ENCODE measurements at regions not wholly inside any gene's neighbourhood (a gene's known extent, or its start where the extent isn't known, plus 50 kb on each side); places are given as distances from the start of the nearest gene placed in this dataset.
"Not testable (repeated sequence)": the region's sequence is repeated elsewhere in the genome, so short reads cannot be mapped to it uniquely, and the experiment has no call there.

DNA sequence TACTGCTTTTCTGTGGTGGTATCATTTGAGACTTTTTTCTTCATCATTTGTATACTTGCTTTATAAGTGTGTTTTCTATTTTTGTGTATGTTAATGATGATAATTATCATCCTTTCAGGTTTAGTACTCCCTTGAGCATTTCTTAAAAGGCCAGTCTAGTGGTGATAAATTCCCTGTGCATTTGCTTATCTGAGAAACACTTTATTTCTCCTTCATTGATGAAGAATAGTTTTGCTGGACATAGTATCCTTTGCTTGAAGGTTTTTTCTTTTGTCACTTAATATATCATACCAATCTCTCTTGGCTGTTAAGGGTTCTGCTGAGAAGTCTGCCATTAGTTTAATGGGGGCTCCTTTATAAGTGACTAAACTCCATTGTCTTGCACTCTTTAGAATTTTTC, 123.2 kb upstream of the IRAK1BP1 start:
- H3K9me3 ChIP-seq = no peaks in the 10 kb centered on the region
- no peaks in the 10 kb centered on the region for H3K4me1 ChIP-seq
- no peak for TF ChIP-seq POLR2A (IDR thresholded peaks at IDR 0.05)
- TF ChIP-seq, protein P1, sequence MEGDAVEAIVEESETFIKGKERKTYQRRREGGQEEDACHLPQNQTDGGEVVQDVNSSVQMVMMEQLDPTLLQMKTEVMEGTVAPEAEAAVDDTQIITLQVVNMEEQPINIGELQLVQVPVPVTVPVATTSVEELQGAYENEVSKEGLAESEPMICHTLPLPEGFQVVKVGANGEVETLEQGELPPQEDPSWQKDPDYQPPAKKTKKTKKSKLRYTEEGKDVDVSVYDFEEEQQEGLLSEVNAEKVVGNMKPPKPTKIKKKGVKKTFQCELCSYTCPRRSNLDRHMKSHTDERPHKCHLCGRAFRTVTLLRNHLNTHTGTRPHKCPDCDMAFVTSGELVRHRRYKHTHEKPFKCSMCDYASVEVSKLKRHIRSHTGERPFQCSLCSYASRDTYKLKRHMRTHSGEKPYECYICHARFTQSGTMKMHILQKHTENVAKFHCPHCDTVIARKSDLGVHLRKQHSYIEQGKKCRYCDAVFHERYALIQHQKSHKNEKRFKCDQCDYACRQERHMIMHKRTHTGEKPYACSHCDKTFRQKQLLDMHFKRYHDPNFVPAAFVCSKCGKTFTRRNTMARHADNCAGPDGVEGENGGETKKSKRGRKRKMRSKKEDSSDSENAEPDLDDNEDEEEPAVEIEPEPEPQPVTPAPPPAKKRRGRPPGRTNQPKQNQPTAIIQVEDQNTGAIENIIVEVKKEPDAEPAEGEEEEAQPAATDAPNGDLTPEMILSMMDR (IDR thresholded peaks at IDR 0.05) = no peak
- intact Hi-C loops (cut with DNase I; ENCODE audit: low total_unique reads) = no loop called here
- no peaks in the 10 kb centered on the region for H3K27me3 ChIP-seq
- no peak for DNase-seq
- no peak overlapping the region for H3K27ac ChIP-seq
- no peak overlapping the region for H3K4me3 ChIP-seq
- no peaks in the 10 kb centered on the region for H3K36me3 ChIP-seq (ENCODE audit: low read depth, missing control alignments)

DNA sequence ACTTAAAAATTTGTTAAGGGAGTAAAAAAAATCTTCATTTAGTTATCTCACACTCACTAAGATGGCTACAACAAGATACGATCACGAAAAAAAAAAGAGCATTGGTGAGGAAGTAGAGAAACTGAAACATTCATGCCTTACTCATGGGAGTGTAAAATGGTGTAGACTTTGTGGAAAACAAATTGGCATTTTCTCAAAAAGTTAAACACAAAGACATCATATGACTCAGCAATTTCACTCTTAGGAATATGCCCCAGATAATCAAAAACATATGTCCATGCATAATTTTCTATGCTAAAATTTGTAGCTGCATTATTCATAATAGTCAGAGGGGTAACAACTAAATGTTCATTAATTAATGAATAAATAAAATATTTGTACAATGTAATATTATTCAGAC, 120.9 kb upstream of the IRAK1BP1 start:
- intact Hi-C loops (cut with DNase I; ENCODE audit: low total_unique reads) = no loop called here

DNA sequence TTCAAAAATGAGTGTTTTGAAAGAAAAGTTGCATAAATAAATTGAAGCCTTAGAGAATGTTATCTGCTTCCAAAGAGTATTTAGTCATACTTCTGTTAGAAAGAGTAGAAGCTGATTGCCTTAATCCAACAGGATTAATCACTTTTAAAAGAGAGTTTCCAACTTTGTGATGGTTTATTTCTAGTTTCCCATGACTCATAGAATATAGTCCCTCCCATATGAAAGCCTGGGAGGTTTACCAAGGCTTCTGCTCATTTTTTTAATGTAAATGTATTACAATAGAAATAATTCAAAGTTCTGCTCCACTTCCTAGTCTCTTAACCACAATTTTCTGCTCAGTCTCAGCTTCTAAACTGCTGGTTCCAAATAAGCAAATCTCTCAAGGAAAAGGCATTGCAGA, 118.0 kb upstream of the IRAK1BP1 start:
- DNase-seq = no peak
- intact Hi-C loops (cut with DNase I; ENCODE audit: low total_unique reads) = no loop called here
- TF ChIP-seq, protein P1 (IDR thresholded peaks at IDR 0.05) = no peak
- no peak for TF ChIP-seq POLR2A (IDR thresholded peaks at IDR 0.05)
- H3K27ac ChIP-seq = no peak overlapping the region
- H3K4me1 ChIP-seq = no peaks in the 10 kb centered on the region
- H3K27me3 ChIP-seq = no peaks in the 10 kb centered on the region
- no peaks in the 10 kb centered on the region for H3K36me3 ChIP-seq (ENCODE audit: low read depth, missing control alignments)
- no peak overlapping the region for H3K4me3 ChIP-seq
- no peaks in the 10 kb centered on the region for H3K9me3 ChIP-seq

More for the DNA sequence above, 120.9 kb upstream of the IRAK1BP1 start:
- WGBS, 2 donors = 70 to 85% methylated on average over 2 of the region's 2 CpGs
- Histone ChIP-seq H3K4me1 (no peaks in the 10 kb centered on the region), H3K4me3 (no peak overlapping the region), H3K27me3 (no peaks in the 10 kb centered on the region), H3K36me3 (ENCODE audit: low read depth, missing control alignments) (no peaks in the 10 kb centered on the region), H3K9me3 (no peaks in the 10 kb centered on the region), H3K27ac (no peak overlapping the region)
- TF ChIP-seq POLR2A (IDR thresholded peaks at IDR 0.05) = no peak
- TF ChIP-seq, protein P1 (IDR thresholded peaks at IDR 0.05) = no peak
- no peak for DNase-seq

DNA sequence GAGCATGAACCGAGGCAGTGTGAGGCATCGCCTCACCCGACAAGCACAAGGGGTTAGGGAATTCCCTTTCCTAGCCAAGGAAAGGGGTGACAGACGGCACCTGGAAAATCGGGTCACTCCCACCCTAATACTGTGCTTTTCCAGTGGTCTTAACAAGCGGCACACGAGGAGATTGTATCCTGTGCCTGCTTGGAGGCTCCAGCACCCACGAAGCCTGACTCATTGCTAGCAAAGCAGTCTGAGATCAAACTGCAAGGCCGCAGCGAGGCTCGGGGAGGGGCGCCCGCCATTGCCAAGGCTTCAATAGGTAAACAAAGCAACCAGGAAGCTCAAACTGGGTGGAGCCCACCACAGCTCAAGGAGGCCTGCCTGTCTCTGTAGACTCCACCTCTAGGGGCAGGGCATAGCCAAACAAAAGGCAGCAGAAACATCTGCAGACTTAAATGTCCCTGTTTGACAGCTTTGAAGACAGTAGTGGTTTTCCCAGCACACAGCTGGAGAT, 109.0 kb upstream of the IRAK1BP1 start:
- H3K4me3 ChIP-seq; H3K9me3 ChIP-seq; DNase-seq; H3K4me1 ChIP-seq; H3K27ac ChIP-seq; H3K27me3 ChIP-seq; H3K36me3 ChIP-seq (ENCODE audit: low read depth, missing control alignments); intact Hi-C loops (cut with DNase I; ENCODE audit: low total_unique reads): not testable (repeated sequence)
- WGBS, 2 donors = 79 to 80% methylated on average over 11 to 13 of the region's 13 CpGs

DNA sequence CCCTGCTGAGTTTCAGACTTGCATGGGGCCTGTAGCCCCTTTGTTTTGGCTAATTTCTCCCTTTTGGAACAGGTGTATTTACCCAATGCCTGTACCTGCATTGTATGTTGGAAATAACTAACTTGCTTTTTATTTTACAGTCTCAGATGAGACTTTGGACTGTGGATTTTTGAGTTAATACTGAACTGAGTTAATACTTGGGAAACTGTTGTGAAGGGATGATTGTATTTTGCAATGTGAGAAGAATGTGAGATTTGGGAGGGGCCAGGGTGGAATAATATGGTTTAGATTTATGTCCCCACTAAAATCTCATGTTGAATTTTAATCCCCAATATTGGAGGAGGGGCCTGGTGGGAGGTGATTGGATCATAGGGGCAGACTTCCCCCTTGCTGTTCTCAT, 99.1 kb upstream of the IRAK1BP1 start:
- no peaks in the 10 kb centered on the region for H3K9me3 ChIP-seq
- intact Hi-C loops (cut with DNase I; ENCODE audit: low total_unique reads) = no loop called here

More for the DNA sequence above, 99.1 kb upstream of the IRAK1BP1 start:
- H3K36me3 ChIP-seq (ENCODE audit: low read depth, missing control alignments) = no peaks in the 10 kb centered on the region
- TF ChIP-seq, protein P1 (IDR thresholded peaks at IDR 0.05) = no peak
- TF ChIP-seq POLR2A (IDR thresholded peaks at IDR 0.05) = no peak
- no peaks in the 10 kb centered on the region for H3K27me3 ChIP-seq
- no peak overlapping the region for H3K27ac ChIP-seq
- no peak for DNase-seq
- H3K4me1 ChIP-seq = no peaks in the 10 kb centered on the region
- H3K4me3 ChIP-seq = no peak overlapping the region
